NB4 (cell line): ENCODE measurements at regions not wholly inside any gene's neighbourhood (a gene's known extent, or its start where the extent isn't known, plus 50 kb on each side); places are given as distances from the start of the nearest gene placed in this dataset.

Source experiments
- CTCF ChIP-seq: IDR thresholded peaks from one replicate; pipeline ENCODE4 v1.5.1; 2012; ENCODE audit warnings: low read depth, low read length
- MYC ChIP-seq: IDR thresholded peaks from 2 replicates; pipeline ENCODE4 v1.6.1; 2011; ENCODE audit warnings: low read depth, low read length
- POLR2A ChIP-seq: IDR thresholded peaks from 2 replicates; pipeline ENCODE4 v1.6.1; 2011; ENCODE audit warnings: mild to moderate bottlenecking; ENCODE audit not compliant: insufficient read length; ENCODE audit errors: extremely low read depth
- TF ChIP-seq, protein P1 (sequence below): IDR thresholded peaks from 2 replicates; pipeline ENCODE4 v1.6.1; 2011; ENCODE audit warnings: low read depth, low read length

- TF ChIP-seq CTCF = no peak
- no peak for TF ChIP-seq POLR2A
- TF ChIP-seq, protein P1, sequence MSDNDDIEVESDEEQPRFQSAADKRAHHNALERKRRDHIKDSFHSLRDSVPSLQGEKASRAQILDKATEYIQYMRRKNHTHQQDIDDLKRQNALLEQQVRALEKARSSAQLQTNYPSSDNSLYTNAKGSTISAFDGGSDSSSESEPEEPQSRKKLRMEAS = no peak
- no peak for TF ChIP-seq MYC
Observed at GRCh38 chr2:21519821-21520220, 396.1 kb downstream of the TDRD15 start.
